ENCODE measurements at regions not wholly inside any gene's neighbourhood (a gene's known extent, or its start where the extent isn't known, plus 50 kb on each side); places are given as distances from the start of the nearest gene placed in this dataset.

- no peak overlapping the region for H3K4me3 ChIP-seq (ENCODE audit: low read depth, low read length)
- no peak for DNase-seq (ENCODE audit: low read depth)
- no peak for TF ChIP-seq CTCF (IDR thresholded peaks at IDR 0.05; ENCODE audit: low read depth, low read length, missing control alignments)
- in situ Hi-C loops (cut with HindIII; ENCODE audit: low sequenced_read_pairs) = no loop called here
Measured at GRCh38 chr5:175795959-175796358, 75.4 kb upstream of the CPLX2 start.

- in situ Hi-C loops (cut with HindIII; ENCODE audit: low sequenced_read_pairs) = no loop called here
- peak; percentile 58 for DNase-seq (ENCODE audit: low read depth)
- TF ChIP-seq CTCF (IDR thresholded peaks at IDR 0.05; ENCODE audit: low read depth, low read length, missing control alignments) = no peak
- H3K4me3 ChIP-seq (ENCODE audit: low read depth, low read length) = peak overlapping the region; percentile 18
Measured at GRCh38 chr5:175796536-175797499, 74.6 kb upstream of the CPLX2 start.

GRCh38 chr5:175797521-175798038 lies 73.8 kb upstream of the CPLX2 start:
- in situ Hi-C loops (cut with HindIII; ENCODE audit: low sequenced_read_pairs) = no loop called here
- no peak for TF ChIP-seq CTCF (IDR thresholded peaks at IDR 0.05; ENCODE audit: low read depth, low read length, missing control alignments)
- DNase-seq (ENCODE audit: low read depth) = no peak
- peak overlapping the region; percentile 18 for H3K4me3 ChIP-seq (ENCODE audit: low read depth, low read length)

GRCh38 chr5:175798626-175799025 lies 72.8 kb upstream of the CPLX2 start:
- DNase-seq (ENCODE audit: low read depth) = no peak
- H3K4me3 ChIP-seq (ENCODE audit: low read depth, low read length) = no peak overlapping the region
- TF ChIP-seq CTCF (IDR thresholded peaks at IDR 0.05; ENCODE audit: low read depth, low read length, missing control alignments) = no peak
- in situ Hi-C loops (cut with HindIII; ENCODE audit: low sequenced_read_pairs) = no loop called here

GRCh38 chr5:175800656-175801081 lies 70.7 kb upstream of the CPLX2 start:
- H3K4me3 ChIP-seq (ENCODE audit: low read depth, low read length) = no peak overlapping the region
- no peak for DNase-seq (ENCODE audit: low read depth)
- TF ChIP-seq CTCF (IDR thresholded peaks at IDR 0.05; ENCODE audit: low read depth, low read length, missing control alignments) = no peak
- in situ Hi-C loops (cut with HindIII; ENCODE audit: low sequenced_read_pairs) = no loop called here

GRCh38 chr5:175802361-175802760 lies 69.0 kb upstream of the CPLX2 start:
- in situ Hi-C loops (cut with HindIII; ENCODE audit: low sequenced_read_pairs) = no loop called here
- no peak for DNase-seq (ENCODE audit: low read depth)
- no peak for TF ChIP-seq CTCF (IDR thresholded peaks at IDR 0.05; ENCODE audit: low read depth, low read length, missing control alignments)
- H3K4me3 ChIP-seq (ENCODE audit: low read depth, low read length) = no peak overlapping the region

Data from astrocyte of the cerebellum (primary cell).